GM13976 (cell line): ENCODE measurements at regions not wholly inside any gene's neighbourhood (a gene's known extent, or its start where the extent isn't known, plus 50 kb on each side); places are given as distances from the start of the nearest gene placed in this dataset.

Experiments
- DNase-seq: peaks from one replicate; pipeline ENCODE4 v3.0.0; 2012; ENCODE audit warnings: low spot score
- CTCF ChIP-seq: IDR thresholded peaks from 2 replicates; pipeline ENCODE4 v1.5.1; 2012; ENCODE audit warnings: borderline replicate concordance, mild to moderate bottlenecking; ENCODE audit not compliant: insufficient read depth; ENCODE audit errors: extremely low read depth, missing control alignments, control extremely low read depth
- in situ Hi-C: fragments of 300-500 bp; cut with MboI; formaldehyde crosslinking; loops from one replicate; pipeline ENCODE4 v1.12.0; 2022; ENCODE audit warnings: low sequenced_read_pairs, mixed read lengths, inconsistent platforms; ENCODE audit not compliant: unreplicated experiment

DNA sequence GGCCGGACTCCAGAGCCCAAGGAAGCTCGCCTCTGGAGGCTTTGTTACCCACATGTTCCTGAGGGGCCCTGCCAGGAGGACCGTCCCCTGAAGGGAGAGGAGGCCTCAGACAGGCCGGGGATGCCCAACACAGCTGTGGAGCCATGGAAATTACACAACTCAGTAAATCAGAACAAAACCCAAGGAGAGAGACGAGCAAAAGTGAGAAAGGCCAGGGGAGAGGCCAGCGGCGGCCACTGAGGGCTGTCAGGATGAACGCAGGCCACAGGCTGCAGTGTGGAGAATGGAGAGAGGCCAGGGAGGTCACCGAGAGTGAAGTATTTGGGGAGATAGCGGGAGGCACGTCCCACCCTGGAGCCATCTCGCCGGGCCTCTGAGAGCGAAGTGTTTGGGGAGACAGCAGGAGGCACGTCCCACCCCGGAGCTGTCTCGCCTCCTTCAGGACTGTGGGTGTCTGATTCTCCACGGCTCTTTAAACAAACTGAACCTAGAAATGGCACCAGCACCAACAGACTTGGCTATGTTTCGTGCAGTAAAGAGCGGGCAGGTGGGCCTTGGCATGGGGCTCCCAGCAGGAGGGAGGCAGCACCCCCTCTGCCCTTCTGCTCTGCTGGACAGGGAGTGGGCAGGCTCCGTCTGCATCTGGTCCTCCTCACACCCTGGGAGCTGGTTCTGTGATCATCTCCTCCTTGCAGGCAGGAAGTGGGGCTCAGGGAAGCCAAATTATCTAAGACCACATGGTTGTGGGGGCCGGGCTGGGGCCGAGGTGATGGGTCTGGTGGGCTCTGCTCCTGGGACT lies 91.0 kb downstream of the YTHDF1 start:
- DNase-seq = no peak
- in situ Hi-C loops = no loop called here
- TF ChIP-seq CTCF = no peak

- in situ Hi-C loops = no loop called here
- TF ChIP-seq CTCF = no peak
- no peak for DNase-seq
Measured at GRCh38 chr20:63124092-63124781, 91.7 kb downstream of the YTHDF1 start.

- no peak for DNase-seq
- in situ Hi-C loops = no loop called here
Measured at GRCh38 chr20:63123331-63123741, 92.6 kb downstream of the YTHDF1 start.

GRCh38 chr20:63122626-63123025 lies 93.3 kb downstream of the YTHDF1 start:
- DNase-seq = no peak
- TF ChIP-seq CTCF = no peak
- in situ Hi-C loops = no loop called here

More at GRCh38 chr20:63123331-63123741, 92.6 kb downstream of the YTHDF1 start:
- TF ChIP-seq CTCF = no peak

- DNase-seq = no peak
- TF ChIP-seq CTCF = no peak
- in situ Hi-C loops = no loop called here
Measured at GRCh38 chr20:63121749-63122405, 94.1 kb downstream of the YTHDF1 start.

GRCh38 chr20:63121246-63121645 lies 94.7 kb downstream of the YTHDF1 start:
- in situ Hi-C loops = no loop called here
- no peak for TF ChIP-seq CTCF

More at GRCh38 chr20:63121246-63121645, 94.7 kb downstream of the YTHDF1 start:
- no peak for DNase-seq
